ENCODE measurements at regions not wholly inside any gene's neighbourhood (a gene's known extent, or its start where the extent isn't known, plus 50 kb on each side); places are given as distances from the start of the nearest gene placed in this dataset.

- TF ChIP-seq CTCF (conservative IDR thresholded peaks at IDR 0.05; ENCODE audit: low read depth, low read length) (no peak), EZH2phosphoT487 (IDR thresholded peaks at IDR 0.05; ENCODE audit: borderline replicate concordance, low read length) (no peak), EZH2 (IDR thresholded peaks at IDR 0.05; ENCODE audit: low read length, unreplicated experiment) (no peak)
These were observed 192.5 kb downstream of the WNT5A start for GRCh38 chr3:55294557-55294956.

Measured in PC-3 (cell line).